B cell (primary cell): ENCODE measurements at regions not wholly inside any gene's neighbourhood (a gene's known extent, or its start where the extent isn't known, plus 50 kb on each side); places are given as distances from the start of the nearest gene placed in this dataset.

ENCODE experiments used
- ATAC-seq: fragments of 200-7000 bp; cut with Tn5 transposase; one replicate; pipeline ENCODE4 v1.10.0; 2021; ENCODE audit warnings: low read depth, mild to moderate bottlenecking, moderate number of reproducible peaks, moderate library complexity
- CTCF ChIA-PET: fragments of 350-600 bp; sonication (Branson Sonifier 250); formaldehyde crosslinking; loops from one replicate; lab custom pipeline; 2021; ENCODE audit warnings: antibody characterized with exemption, inconsistent platforms; lab: Charles Lee
- POLR2A ChIA-PET: fragments of 350-600 bp; sonication (Branson Sonifier 250); formaldehyde crosslinking; loops from one replicate; lab custom pipeline; 2021; ENCODE audit warnings: antibody characterized with exemption; lab: Charles Lee
- DNase-seq: peaks from one replicate; pipeline ENCODE4 v3.0.0; 2013
- H2AFZ ChIP-seq: 2 replicates; pipeline ENCODE4 v1.6.1; 2012; ENCODE audit warnings: mild to moderate bottlenecking, low read depth, low read length; ENCODE audit not compliant: insufficient read depth, poor library complexity, severe bottlenecking
- H3K27ac ChIP-seq, 2 donors: 1 replicate in 1 of 2; 2 replicates in 1 of 2; pipeline ENCODE4 v1.5.1; 2012 to 2013; ENCODE audit warnings: low read length in 2 of 2, mild to moderate bottlenecking in 2 of 2, moderate library complexity in 1 of 2
- H3K27me3 ChIP-seq, 4 experiments: fragments of 200-600 bp in 1 of 4; sonication (generic) in 1 of 4; replicated peaks in 1 of 4; 1 replicate in 2 of 4; 2 replicates in 2 of 4; pipeline versions ENCODE4 v1.6.1 to v1.7.0; 2013 to 2016; ENCODE audit warnings: low read length in 3 of 4, mild to moderate bottlenecking in 2 of 4, mixed read lengths in 1 of 4, moderate library complexity in 1 of 4; ENCODE audit not compliant: insufficient read depth in 4 of 4, control insufficient read depth in 3 of 4; ENCODE audit errors: control extremely low read depth in 1 of 4
- H3K36me3 ChIP-seq, 2 experiments: replicated peaks in 1 of 2; 1 replicate in 1 of 2; 2 replicates in 1 of 2; pipeline versions ENCODE4 v1.6.1 to v1.7.1; 2013; ENCODE audit warnings: low read length in 1 of 2; ENCODE audit not compliant: insufficient read depth in 2 of 2, control insufficient read depth in 1 of 2; ENCODE audit errors: control extremely low read depth in 1 of 2, extremely low read depth in 1 of 2
- H3K4me1 ChIP-seq, 2 donors: fragments of 200-600 bp in 1 of 2; sonication (generic) in 1 of 2; 1 replicate in 1 of 2; 2 replicates in 1 of 2; pipeline versions ENCODE4 v1.5.1 to v1.6.1; 2013 to 2017; ENCODE audit warnings: low read length in 2 of 2; ENCODE audit not compliant: control insufficient read depth in 2 of 2, insufficient read depth in 2 of 2
- H3K4me2 ChIP-seq: replicated peaks from 2 replicates; pipeline ENCODE3; 2012; ENCODE audit warnings: mild to moderate bottlenecking, low read depth, low read length; ENCODE audit not compliant: poor library complexity, severe bottlenecking
- H3K4me3 ChIP-seq, 5 experiments: fragments of 200-600 bp in 1 of 5; sonication (generic) in 1 of 5; 1 replicate in 3 of 5; 2 replicates in 2 of 5; pipeline versions ENCODE4 v1.5.1 to v1.7.0; 2011 to 2016; ENCODE audit warnings: low read length in 4 of 5, mild to moderate bottlenecking in 4 of 5, low read depth in 2 of 5, control low read depth in 1 of 5, moderate library complexity in 1 of 5; ENCODE audit not compliant: insufficient read depth in 1 of 5; ENCODE audit errors: control extremely low read depth in 1 of 5, extremely low read depth in 1 of 5
- H3K79me2 ChIP-seq: fragments of 200-600 bp; sonication (generic); one replicate; pipeline ENCODE4 v1.6.0; 2016; ENCODE audit warnings: low read length; ENCODE audit not compliant: control insufficient read depth, insufficient read depth
- H3K9ac ChIP-seq: fragments of 200-600 bp; sonication (generic); 2 replicates; pipeline ENCODE4 v1.6.1; 2017; ENCODE audit warnings: mild to moderate bottlenecking, low read length, moderate library complexity
- H3K9me3 ChIP-seq, 3 donors: one replicate each; pipeline versions ENCODE4 v1.6.1 to v1.7.1; 2013; ENCODE audit warnings: low read length in 2 of 3; ENCODE audit not compliant: control insufficient read depth in 2 of 3, insufficient read depth in 1 of 3; ENCODE audit errors: control extremely low read depth in 1 of 3
- H4K20me1 ChIP-seq: 2 replicates; pipeline ENCODE4 v1.6.0; 2012; ENCODE audit warnings: mild to moderate bottlenecking, low read length; ENCODE audit not compliant: insufficient read depth, control insufficient read depth, poor library complexity, severe bottlenecking
- H3K27ac Mint-ChIP-seq: one replicate; pipeline ENCODE4 v1.8.0; 2021; ENCODE audit warnings: mixed read lengths
- H3K27me3 Mint-ChIP-seq: one replicate; pipeline ENCODE4 v1.8.0; 2021; ENCODE audit warnings: mixed read lengths
- H3K4me1 Mint-ChIP-seq: one replicate; pipeline ENCODE4 v1.8.0; 2021; ENCODE audit warnings: mixed read lengths
- H3K4me3 Mint-ChIP-seq: one replicate; pipeline ENCODE4 v1.8.0; 2021; ENCODE audit warnings: mixed read lengths
- H3K9me3 Mint-ChIP-seq: one replicate; pipeline ENCODE4 v1.8.0; 2022; ENCODE audit warnings: mixed read lengths; ENCODE audit not compliant: insufficient read depth
- EZH2 ChIP-seq: IDR thresholded peaks from 2 replicates; pipeline ENCODE4 v1.6.1; 2012; ENCODE audit warnings: borderline replicate concordance, low read depth, mild to moderate bottlenecking, moderate library complexity, low read length; ENCODE audit not compliant: insufficient read depth, poor library complexity, severe bottlenecking
- WGBS: methylation state at CpG from one replicate; pipeline ENCODE4 v1.1.5; 2013; ENCODE audit warnings: missing lambda C conversion rate; ENCODE audit not compliant: insufficient coverage; 5-methylcytosine and 5-hydroxymethylcytosine counted together
- intact Hi-C: fragments of 100-400 bp; cut with micrococcal nuclease; formaldehyde crosslinking; loops from one replicate; pipeline ENCODE4 v1.10.0; 2022
- TF ChIP-seq, protein P1 (sequence below): fragments of 200-600 bp; IDR thresholded peaks from one replicate; pipeline ENCODE4 v1.8.0; 2022; ENCODE audit warnings: antibody characterized with exemption, mild to moderate bottlenecking

- Histone ChIP-seq H3K4me1 (no peaks in the 10 kb centered on the region), H3K9ac (no peak overlapping the region), H3K27ac (no peak overlapping the region), H3K9me3 (no peaks in the 10 kb centered on the region), H2AFZ (no peak overlapping the region), H4K20me1 (no peaks in the 10 kb centered on the region), H3K36me3 (no peaks in the 10 kb centered on the region), H3K4me2 (no peak overlapping the region), H3K27me3 (no peaks in the 10 kb centered on the region), H3K4me3 (no peak overlapping the region), H3K79me2 (no peaks in the 10 kb centered on the region)
- POLR2A ChIA-PET: no interaction called here
- Mint-ChIP-seq H3K9me3 (no peaks in the 10 kb centered on the region), H3K4me3 (no peak overlapping the region), H3K27ac (no peak overlapping the region), H3K4me1 (no peaks in the 10 kb centered on the region), H3K27me3 (no peaks in the 10 kb centered on the region)
- no CpG with 5 or more reads among the region's 8 CpGs for WGBS
- TF ChIP-seq EZH2: no peak
- TF ChIP-seq, protein P1, sequence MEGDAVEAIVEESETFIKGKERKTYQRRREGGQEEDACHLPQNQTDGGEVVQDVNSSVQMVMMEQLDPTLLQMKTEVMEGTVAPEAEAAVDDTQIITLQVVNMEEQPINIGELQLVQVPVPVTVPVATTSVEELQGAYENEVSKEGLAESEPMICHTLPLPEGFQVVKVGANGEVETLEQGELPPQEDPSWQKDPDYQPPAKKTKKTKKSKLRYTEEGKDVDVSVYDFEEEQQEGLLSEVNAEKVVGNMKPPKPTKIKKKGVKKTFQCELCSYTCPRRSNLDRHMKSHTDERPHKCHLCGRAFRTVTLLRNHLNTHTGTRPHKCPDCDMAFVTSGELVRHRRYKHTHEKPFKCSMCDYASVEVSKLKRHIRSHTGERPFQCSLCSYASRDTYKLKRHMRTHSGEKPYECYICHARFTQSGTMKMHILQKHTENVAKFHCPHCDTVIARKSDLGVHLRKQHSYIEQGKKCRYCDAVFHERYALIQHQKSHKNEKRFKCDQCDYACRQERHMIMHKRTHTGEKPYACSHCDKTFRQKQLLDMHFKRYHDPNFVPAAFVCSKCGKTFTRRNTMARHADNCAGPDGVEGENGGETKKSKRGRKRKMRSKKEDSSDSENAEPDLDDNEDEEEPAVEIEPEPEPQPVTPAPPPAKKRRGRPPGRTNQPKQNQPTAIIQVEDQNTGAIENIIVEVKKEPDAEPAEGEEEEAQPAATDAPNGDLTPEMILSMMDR: no peak
- DNase-seq (no peak), ATAC-seq (no peak)
- CTCF ChIA-PET: no interaction called here
- intact Hi-C loops: no loop called here
Measured at GRCh38 chr16:6861135-6861814, 471.4 kb upstream of the RBFOX1 start.

- no peak overlapping the region for H3K27ac Mint-ChIP-seq
- DNase-seq: no peak
- H3K36me3 ChIP-seq: no peaks in the 10 kb centered on the region
- ATAC-seq: no peak
- no peaks in the 10 kb centered on the region for H3K4me1 ChIP-seq
- H3K9ac ChIP-seq: no peak overlapping the region
- no peak overlapping the region for H3K4me2 ChIP-seq
- no peak overlapping the region for H2AFZ ChIP-seq
- H3K4me3 Mint-ChIP-seq: no peak overlapping the region
- H3K9me3 Mint-ChIP-seq: no peaks in the 10 kb centered on the region
- intact Hi-C loops: no loop called here
- TF ChIP-seq, protein P1: no peak
- TF ChIP-seq EZH2: no peak
- no peaks in the 10 kb centered on the region for H4K20me1 ChIP-seq
- H3K79me2 ChIP-seq: no peaks in the 10 kb centered on the region
- ChIA-PET POLR2A (no interaction called here), CTCF (no interaction called here)
- H3K27ac ChIP-seq: no peak overlapping the region
- H3K27me3 Mint-ChIP-seq: no peaks in the 10 kb centered on the region
- H3K27me3 ChIP-seq: no peaks in the 10 kb centered on the region
- H3K4me1 Mint-ChIP-seq: no peaks in the 10 kb centered on the region
- H3K9me3 ChIP-seq: peaks cover 0 to 3% (median 0%) of the 10 kb centered on the region in 3 donors
- H3K4me3 ChIP-seq: no peak overlapping the region
- 75% methylated on average over 2 of the region's 5 CpGs for WGBS
Measured at GRCh38 chr16:6857575-6857974, 475.1 kb upstream of the RBFOX1 start.
